ENCODE measurements at regions not wholly inside any gene's neighbourhood (a gene's known extent, or its start where the extent isn't known, plus 50 kb on each side); places are given as distances from the start of the nearest gene placed in this dataset.
"Not testable (repeated sequence)": the region's sequence is repeated elsewhere in the genome, so short reads cannot be mapped to it uniquely, and the experiment has no call there.

DNA sequence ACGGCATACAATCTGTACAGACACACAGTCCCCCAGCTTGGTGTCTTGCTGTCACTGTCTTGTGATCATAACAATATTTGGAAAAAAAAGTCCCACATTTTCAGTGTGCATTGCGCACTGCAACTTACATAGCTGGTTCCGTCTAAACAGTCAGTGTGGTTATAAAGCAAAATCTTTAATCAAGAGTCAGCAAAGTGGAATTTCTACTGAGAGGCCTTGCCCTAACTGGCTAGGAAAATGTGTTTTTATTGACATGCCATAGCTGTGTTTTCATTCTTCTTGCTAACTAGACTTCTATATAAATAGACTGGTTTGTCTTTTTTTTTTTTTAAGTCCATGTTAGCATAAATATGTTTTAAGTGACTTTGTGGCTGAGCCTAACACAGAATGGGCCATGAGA is 174.8 kb downstream of the POLR2M start:
- no peak for DNase-seq (ENCODE audit: low spot score)

DNA sequence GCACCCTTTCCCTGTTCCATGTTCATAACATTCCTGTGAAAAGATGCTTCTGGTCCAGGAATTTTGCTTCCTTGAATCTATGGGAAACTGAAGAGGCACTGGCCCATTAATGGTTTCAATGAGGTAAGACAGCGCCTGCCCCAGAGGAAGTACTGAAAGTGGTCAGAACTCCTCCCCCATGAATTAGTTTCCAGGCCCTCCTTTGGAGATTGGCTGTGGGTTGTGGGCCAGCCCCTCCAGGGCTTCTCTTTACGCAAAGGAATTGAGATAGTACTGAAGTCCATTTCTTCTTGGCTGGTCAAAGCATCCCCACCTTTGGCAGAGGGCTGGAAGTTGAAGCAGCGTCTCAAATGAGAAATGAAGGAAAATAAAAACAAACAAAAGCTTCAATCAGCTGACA is 175.5 kb downstream of the POLR2M start:
- DNase-seq (ENCODE audit: low spot score) = no peak

- DNase-seq (ENCODE audit: low spot score) = no peak
These were observed 177.2 kb downstream of the POLR2M start for GRCh38 chr15:57883701-57884100.

DNA sequence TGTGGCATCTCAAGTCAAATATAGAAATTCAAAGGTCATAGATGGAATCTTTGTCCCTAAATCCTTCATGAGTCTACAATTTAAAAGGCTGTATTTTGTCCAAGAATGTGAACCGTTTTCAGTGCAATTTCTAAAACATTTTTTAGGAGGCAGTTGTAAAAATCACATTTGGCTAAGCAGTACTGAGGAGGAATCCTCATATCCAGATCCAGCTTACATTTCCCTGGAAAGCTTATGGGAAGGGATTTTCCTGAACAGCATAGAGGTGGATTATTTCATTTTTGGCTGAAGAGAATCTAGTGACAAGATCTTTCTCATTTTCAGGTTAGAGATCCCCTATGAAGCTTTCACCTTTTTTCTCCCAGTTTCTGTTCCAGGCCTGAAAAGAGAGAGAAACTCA is 178.4 kb downstream of the POLR2M start:
- no peak for DNase-seq (ENCODE audit: low spot score)

DNA sequence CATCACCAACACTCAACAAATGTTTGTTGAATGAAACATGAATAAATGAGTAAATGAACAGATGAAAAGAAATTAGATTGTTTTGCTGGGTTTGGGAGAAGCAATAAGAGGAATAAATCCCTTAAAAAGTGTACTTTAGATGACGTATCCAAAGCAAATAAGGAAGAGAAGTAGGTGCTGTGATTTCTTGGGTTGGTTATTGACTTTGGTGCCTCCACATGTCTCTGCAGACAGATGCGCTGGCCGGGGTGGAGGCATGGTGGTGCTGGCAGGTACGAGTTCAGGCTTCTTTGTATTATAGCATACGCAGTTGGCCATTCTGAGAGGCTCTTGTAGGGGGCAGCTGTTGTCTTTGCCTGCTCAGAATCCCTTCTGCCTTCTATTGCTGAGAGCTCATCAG is 178.9 kb downstream of the POLR2M start:
- DNase-seq (ENCODE audit: low spot score) = no peak

DNA sequence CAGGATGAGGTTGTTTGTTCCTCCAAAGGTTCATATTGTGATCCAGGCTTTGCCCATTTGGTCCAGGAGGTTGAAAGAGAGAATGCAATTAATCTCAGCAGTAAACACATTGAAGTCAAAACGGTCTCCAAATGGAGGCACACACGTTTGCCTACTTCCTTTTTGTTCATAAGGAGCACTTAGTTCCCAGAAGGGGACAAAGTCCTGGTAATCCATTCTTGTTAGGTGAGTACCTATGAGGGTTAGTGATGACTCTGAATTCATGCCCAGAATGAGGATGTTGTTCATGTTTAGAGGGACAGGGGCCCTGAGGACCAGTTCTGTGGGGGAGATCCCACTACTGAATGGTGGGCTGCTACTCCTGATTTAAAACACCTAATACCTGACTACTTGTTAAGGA is 177.7 kb downstream of the ALDH1A2 start:
- DNase-seq (ENCODE audit: low spot score) = no peak

GRCh38 chr15:57890351-57890750 is 175.2 kb downstream of the ALDH1A2 start:
- DNase-seq (ENCODE audit: low spot score) = no peak

- DNase-seq (ENCODE audit: low spot score) = no peak
These were observed 174.6 kb downstream of the ALDH1A2 start for GRCh38 chr15:57890878-57891277.

GRCh38 chr15:57892181-57892580 is 173.3 kb downstream of the ALDH1A2 start:
- no peak for DNase-seq (ENCODE audit: low spot score)

- no peak for DNase-seq (ENCODE audit: low spot score)
These were observed 172.5 kb downstream of the ALDH1A2 start for GRCh38 chr15:57893040-57893439.

DNA sequence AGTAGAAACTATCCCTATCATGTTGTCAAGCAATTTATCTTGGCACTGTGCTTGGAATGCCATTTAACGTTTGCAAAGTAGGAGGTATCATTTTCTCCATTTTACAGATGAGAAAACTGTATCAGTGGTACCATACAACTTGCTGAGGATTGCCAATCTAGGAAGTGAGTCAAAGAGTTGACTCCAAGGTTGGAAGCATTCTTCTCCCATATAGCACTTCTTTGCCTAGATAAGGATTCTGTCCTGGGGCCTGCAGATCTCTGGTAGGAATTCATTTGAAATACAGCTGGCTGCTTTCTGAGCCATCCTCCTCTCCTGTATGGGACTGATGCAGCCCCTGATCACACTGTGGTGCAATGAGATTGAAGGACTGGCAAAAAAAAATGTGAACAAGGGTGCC is 170.2 kb downstream of the ALDH1A2 start:
- DNase-seq (ENCODE audit: low spot score) = no peak

DNA sequence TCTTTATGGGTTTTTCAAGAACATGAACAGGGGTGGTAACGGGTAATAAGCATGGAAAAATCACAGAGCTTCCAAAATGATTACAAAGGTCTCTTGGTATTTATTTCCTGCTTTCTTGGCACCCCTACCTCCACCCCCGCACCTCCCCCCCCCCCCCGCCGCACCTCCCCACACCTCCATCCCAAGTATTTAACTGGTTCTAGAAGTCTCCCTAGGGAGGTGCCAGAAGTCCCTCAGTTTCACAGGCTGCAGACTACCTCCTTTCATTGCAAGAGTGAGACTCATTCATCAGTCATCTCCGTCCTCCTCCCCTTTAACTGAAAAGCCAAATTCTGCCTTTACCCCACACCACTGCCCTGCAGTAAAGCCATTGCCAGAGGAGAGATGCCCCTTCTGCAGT is 169.4 kb downstream of the ALDH1A2 start:
- DNase-seq (ENCODE audit: low spot score) = no peak

GRCh38 chr15:57896899-57897298 is 168.6 kb downstream of the ALDH1A2 start:
- not testable (repeated sequence) for DNase-seq (ENCODE audit: low spot score)

GRCh38 chr15:57897870-57898269 is 167.6 kb downstream of the ALDH1A2 start:
- no peak for DNase-seq (ENCODE audit: low spot score)

- no peak for DNase-seq (ENCODE audit: low spot score)
These were observed 163.4 kb downstream of the ALDH1A2 start for GRCh38 chr15:57902155-57902554.

All from H4 (cell line).